GM10248 (cell line): ENCODE measurements at regions not wholly inside any gene's neighbourhood (a gene's known extent, or its start where the extent isn't known, plus 50 kb on each side); places are given as distances from the start of the nearest gene placed in this dataset.

ENCODE experiments used
- CTCF ChIA-PET: fragments of 300-600 bp; sonication (Branson Sonifier 250); formaldehyde crosslinking; extraction: SDS; loops from one replicate; lab custom pipeline; 2021; ENCODE audit warnings: antibody characterized with exemption; lab: Yijun Ruan, JAX
- POLR2A ChIA-PET: fragments of 350-650 bp; sonication (Branson Sonifier 250); formaldehyde crosslinking; extraction: SDS; loops from one replicate; lab custom pipeline; 2020; ENCODE audit warnings: antibody characterized with exemption; lab: Yijun Ruan, JAX
- DNase-seq: peaks from one replicate; pipeline ENCODE4 v3.0.0; 2012; ENCODE audit errors: extremely low spot score
- TF ChIP-seq, protein P1 (sequence below): IDR thresholded peaks from 2 replicates; pipeline ENCODE4 v1.5.1; 2012; ENCODE audit warnings: mild to moderate bottlenecking, low read depth; ENCODE audit errors: extremely low read depth, missing control alignments, control extremely low read depth

DNA sequence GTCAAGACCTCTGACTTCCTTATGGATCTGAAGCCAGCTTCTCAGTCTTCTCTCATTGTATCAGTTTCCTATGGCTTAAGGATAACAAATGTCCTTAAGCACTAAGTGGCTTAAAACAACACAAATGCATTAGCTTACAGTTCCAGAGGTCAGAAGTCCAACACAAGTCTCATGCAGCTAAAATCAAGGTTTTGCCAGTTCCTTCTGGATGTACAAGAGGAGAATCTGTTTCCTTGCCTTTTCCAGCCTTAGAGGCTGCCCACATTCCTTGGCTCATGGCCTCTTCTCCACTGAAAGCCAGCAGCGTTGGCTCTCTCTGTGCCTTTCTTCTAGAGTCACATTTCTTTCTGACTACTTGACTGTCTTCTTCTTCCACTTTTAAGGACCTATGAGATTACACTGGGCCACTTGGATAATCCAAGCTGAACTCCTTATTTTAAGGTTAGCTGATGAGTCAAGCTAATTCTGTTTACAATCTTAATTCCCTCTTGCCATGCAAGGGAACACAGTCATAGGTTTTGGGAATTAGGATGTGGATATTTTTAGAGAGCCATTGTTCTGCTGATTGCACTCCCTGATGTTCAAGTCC, 179.0 kb downstream of the BCAS1 start:
- TF ChIP-seq, protein P1, sequence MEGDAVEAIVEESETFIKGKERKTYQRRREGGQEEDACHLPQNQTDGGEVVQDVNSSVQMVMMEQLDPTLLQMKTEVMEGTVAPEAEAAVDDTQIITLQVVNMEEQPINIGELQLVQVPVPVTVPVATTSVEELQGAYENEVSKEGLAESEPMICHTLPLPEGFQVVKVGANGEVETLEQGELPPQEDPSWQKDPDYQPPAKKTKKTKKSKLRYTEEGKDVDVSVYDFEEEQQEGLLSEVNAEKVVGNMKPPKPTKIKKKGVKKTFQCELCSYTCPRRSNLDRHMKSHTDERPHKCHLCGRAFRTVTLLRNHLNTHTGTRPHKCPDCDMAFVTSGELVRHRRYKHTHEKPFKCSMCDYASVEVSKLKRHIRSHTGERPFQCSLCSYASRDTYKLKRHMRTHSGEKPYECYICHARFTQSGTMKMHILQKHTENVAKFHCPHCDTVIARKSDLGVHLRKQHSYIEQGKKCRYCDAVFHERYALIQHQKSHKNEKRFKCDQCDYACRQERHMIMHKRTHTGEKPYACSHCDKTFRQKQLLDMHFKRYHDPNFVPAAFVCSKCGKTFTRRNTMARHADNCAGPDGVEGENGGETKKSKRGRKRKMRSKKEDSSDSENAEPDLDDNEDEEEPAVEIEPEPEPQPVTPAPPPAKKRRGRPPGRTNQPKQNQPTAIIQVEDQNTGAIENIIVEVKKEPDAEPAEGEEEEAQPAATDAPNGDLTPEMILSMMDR = no peak
- no peak for DNase-seq
- ChIA-PET CTCF (interaction anchor here (1.1 to 2.5 kb wide), 13 partner anchors 8 to 316 kb away, joined by 3 to 20 read pairs (median 5); no protein-coding TSS in a partner anchor), POLR2A (no interaction called here)

DNA sequence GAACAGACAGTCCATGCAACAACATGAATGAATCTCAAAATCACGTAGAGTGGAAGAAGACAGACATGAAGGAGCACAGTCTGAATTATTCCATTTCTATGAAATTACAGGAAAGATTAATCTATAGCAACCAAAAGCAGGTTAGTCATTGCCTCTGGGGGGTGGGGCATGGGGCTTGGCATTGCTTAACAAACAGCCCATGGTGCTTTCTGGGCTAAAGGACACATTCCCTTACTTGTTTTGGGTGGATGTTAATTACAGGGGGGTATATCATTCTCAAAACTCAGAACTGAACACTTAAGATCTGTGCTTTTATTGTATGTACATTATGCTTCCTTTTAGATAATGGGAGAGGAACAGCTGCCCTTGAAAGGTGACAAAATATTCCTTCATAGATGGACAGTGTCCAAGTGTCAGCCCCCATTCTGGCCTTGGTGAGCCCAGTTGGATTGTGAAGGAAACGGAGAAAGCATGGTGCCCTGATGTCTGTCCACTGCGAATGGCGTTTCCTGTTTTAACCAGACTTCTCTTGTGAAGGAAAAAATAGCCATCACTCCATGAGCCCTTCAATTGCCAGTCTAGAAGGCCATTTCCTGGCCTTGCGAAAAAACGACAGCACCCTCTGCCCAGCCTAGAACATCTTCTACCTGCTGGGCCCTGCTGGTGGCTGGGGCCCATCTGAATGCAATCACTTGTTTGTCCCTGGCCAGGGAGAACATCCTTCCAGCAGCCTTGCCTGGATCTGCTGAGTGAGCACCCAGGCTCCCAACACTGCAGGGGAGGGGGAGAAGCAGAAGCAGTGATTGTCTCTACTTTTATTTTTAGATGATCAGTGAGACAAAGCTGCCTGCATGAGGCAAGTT, 179.7 kb downstream of the BCAS1 start:
- TF ChIP-seq, protein P1 = no peak
- no peak for DNase-seq
- ChIA-PET CTCF (interaction anchor here (1.1 to 2.5 kb wide), 13 partner anchors 7 to 315 kb away, joined by 3 to 20 read pairs (median 5); no protein-coding TSS in a partner anchor), POLR2A (no interaction called here)

DNA sequence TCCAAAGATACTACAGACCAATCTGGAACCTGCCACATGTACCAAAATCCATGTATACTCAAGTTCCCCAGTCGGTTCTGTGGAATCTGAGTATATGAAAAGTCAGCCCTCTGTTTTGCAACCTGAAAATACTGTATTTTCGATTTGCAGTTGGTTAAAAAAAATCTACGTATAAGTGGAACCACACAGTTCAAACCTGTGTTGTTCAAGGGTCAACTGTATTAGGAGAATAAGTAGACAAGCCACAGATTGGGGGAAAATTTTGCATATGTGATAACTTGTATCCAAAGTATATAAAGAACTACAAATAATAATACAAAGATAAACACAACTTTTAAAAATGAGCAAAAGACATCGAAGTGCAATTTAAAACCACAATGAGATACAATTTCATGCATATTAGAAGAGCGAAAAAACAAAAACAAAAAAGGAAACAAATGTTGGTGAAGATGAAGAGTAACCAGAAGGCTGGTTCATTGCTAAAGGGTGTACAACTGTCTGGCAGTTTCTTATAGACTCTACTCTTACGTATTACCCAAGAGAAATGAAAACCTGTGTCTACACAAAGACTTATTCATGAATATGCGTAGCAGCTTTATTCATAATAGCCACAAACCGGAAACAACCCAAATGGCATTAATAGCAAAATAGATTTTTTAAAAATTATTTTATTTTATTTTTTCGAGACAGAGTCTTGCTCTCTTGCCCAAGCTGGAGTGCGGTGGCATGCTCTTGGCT, 180.8 kb downstream of the BCAS1 start:
- no peak for DNase-seq
- CTCF ChIA-PET = no interaction called here
- TF ChIP-seq, protein P1 = no peak
- POLR2A ChIA-PET = no interaction called here

DNA sequence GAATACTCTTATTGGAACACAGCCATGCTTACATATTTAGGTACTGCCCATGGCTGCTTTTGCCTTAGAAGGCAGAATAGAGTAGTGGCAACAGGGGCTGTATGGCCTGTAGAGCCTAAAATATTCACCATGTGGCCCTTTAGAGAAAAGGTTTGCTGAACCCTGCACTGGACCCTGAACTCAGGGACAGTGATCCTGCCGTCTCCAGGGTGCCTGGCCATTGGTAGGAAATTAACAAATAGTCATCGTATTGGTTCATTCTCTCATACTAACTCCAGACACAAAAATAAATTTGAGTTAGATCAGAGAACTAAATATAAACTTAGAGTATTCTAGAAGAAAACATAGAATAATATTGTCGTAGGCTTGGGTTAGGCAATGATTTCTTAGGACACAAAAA, 181.4 kb downstream of the BCAS1 start:
- no peak for DNase-seq
- TF ChIP-seq, protein P1 = no peak
- ChIA-PET CTCF (no interaction called here), POLR2A (no interaction called here)

DNA sequence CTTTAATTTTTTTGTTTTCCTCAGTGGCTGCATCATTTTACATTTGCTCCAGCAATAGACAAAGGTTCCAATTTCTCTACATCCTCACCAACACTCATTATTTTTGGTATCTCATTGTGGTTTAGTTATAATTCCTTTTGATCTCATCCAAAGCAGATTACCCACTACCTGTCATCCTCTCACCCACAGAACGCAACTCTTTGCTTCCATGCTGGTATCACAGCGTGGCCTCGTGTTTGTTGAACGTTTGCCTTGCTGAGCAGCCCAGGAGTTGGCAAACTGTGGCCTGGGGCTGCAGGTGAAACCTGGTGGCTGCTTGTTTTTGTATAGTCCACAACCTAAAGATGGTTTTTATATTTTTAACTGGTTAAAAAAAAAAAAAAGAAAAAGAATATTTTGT, 181.9 kb downstream of the BCAS1 start:
- no peak for DNase-seq
- TF ChIP-seq, protein P1 = no peak
- POLR2A ChIA-PET = no interaction called here
- CTCF ChIA-PET = no interaction called here

DNA sequence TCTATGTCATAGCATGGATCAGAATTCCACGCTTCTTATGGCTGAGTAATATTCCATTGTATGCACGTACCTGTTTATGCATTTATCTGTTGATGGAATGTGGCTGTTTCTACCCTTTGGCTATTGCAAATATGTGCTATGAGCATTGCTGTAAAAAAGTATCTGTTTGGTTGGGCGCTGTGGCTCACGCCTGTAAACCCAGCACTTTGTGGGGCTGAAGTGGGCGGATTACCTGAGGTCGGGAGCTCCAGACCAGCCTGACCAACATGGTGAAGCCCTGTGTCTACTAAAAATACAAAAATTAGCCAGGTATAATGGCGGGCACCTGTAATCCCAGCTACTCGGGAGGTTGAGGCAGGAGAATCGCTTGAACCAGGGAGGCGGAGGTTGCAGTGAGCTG, 182.4 kb downstream of the BCAS1 start:
- CTCF ChIA-PET = no interaction called here
- POLR2A ChIA-PET = no interaction called here
- TF ChIP-seq, protein P1 = no peak
- DNase-seq = no peak
